Calu3 (cell line): ENCODE measurements at regions not wholly inside any gene's neighbourhood (a gene's known extent, or its start where the extent isn't known, plus 50 kb on each side); places are given as distances from the start of the nearest gene placed in this dataset.

Experiments used
- BruUV-seq: library from RNA; stranded (reverse); fragments of 400-500 nt; replicated peaks from 2 replicates; lab custom pipeline; 2021; lab: Mats Ljungman, UMichigan
- CTCF ChIA-PET: fragments of 300-600 bp; sonication (Branson Sonifier 250); formaldehyde crosslinking; loops from one replicate; lab custom pipeline; 2022; ENCODE audit warnings: antibody characterized with exemption; lab: Charles Lee
- DNase-seq: peaks from one replicate; pipeline ENCODE4 v3.0.0; 2022
- H3K27ac Mint-ChIP-seq: one replicate; pipeline ENCODE4 v1.8.0; 2022; ENCODE audit warnings: mixed read lengths; ENCODE audit not compliant: unreplicated experiment
- H3K27me3 Mint-ChIP-seq: one replicate; pipeline ENCODE4 v1.8.0; 2022; ENCODE audit warnings: mixed read lengths; ENCODE audit not compliant: unreplicated experiment
- H3K36me3 Mint-ChIP-seq: one replicate; pipeline ENCODE4 v1.8.0; 2022; ENCODE audit warnings: mild to moderate bottlenecking, moderate library complexity, mixed read lengths; ENCODE audit not compliant: insufficient read depth, unreplicated experiment
- H3K4me1 Mint-ChIP-seq: one replicate; pipeline ENCODE4 v1.8.0; 2022; ENCODE audit warnings: mild to moderate bottlenecking, low read depth, mixed read lengths; ENCODE audit not compliant: unreplicated experiment
- H3K4me3 Mint-ChIP-seq: one replicate; pipeline ENCODE4 v1.8.0; 2022; ENCODE audit warnings: mild to moderate bottlenecking, low read depth, moderate library complexity, mixed read lengths; ENCODE audit not compliant: unreplicated experiment
- H3K9me3 Mint-ChIP-seq: one replicate; pipeline ENCODE4 v1.8.0; 2022; ENCODE audit warnings: low read depth, mixed read lengths; ENCODE audit not compliant: unreplicated experiment
- CTCF ChIP-seq: fragments of 200-600 bp; IDR thresholded peaks from one replicate; pipeline ENCODE4 v1.8.0; 2022; ENCODE audit warnings: antibody characterized with exemption; ENCODE audit not compliant: unreplicated experiment
- intact Hi-C: fragments of 100-400 bp; cut with micrococcal nuclease; formaldehyde crosslinking; loops from one replicate; pipeline ENCODE4 v1.10.0; 2022; ENCODE audit not compliant: unreplicated experiment

- intact Hi-C loops, result no loop called here
- no peaks in the 10 kb centered on the region for H3K9me3 Mint-ChIP-seq
- no peak for TF ChIP-seq CTCF
- no peak for DNase-seq
- no TSS peak for BruUV-seq
- H3K4me3 Mint-ChIP-seq, result no peak overlapping the region
- peaks cover 36% of the 10 kb centered on the region for H3K27me3 Mint-ChIP-seq
- H3K27ac Mint-ChIP-seq, result no peak overlapping the region
- H3K4me1 Mint-ChIP-seq, result no peaks in the 10 kb centered on the region
- no peaks in the 10 kb centered on the region for H3K36me3 Mint-ChIP-seq
- CTCF ChIA-PET, result no interaction called here
Observed at GRCh38 chr6:40892223-40892622, 146.8 kb downstream of the UNC5CL start.

GRCh38 chr6:40891686-40892085 is 147.3 kb downstream of the UNC5CL start:
- no peak for DNase-seq
- no peak for TF ChIP-seq CTCF
- Mint-ChIP-seq H3K9me3 (no peaks in the 10 kb centered on the region), H3K27ac (no peak overlapping the region), H3K36me3 (no peaks in the 10 kb centered on the region), H3K27me3 (peaks cover 40% of the 10 kb centered on the region), H3K4me1 (no peaks in the 10 kb centered on the region), H3K4me3 (no peak overlapping the region)
- intact Hi-C loops, result no loop called here
- BruUV-seq, result no TSS peak
- CTCF ChIA-PET, result interaction anchor here (0.6 kb wide), 1 partner anchor 145 kb away, joined by 4 read pairs; no protein-coding TSS in a partner anchor

- peaks cover 46% of the 10 kb centered on the region for H3K27me3 Mint-ChIP-seq
- H3K9me3 Mint-ChIP-seq, result no peaks in the 10 kb centered on the region
- TF ChIP-seq CTCF, result no peak
- no peaks in the 10 kb centered on the region for H3K4me1 Mint-ChIP-seq
- no peak overlapping the region for H3K27ac Mint-ChIP-seq
- H3K4me3 Mint-ChIP-seq, result no peak overlapping the region
- no peak for DNase-seq
- BruUV-seq, result no TSS peak
- intact Hi-C loops, result no loop called here
- CTCF ChIA-PET, result interaction anchor here (0.6 kb wide), 1 partner anchor 145 kb away, joined by 4 read pairs; no protein-coding TSS in a partner anchor
- no peaks in the 10 kb centered on the region for H3K36me3 Mint-ChIP-seq
Observed at GRCh38 chr6:40891131-40891530, 147.9 kb downstream of the UNC5CL start.

GRCh38 chr6:40889137-40889832 is 149.7 kb downstream of the UNC5CL start:
- no peak for DNase-seq
- no TSS peak for BruUV-seq
- Mint-ChIP-seq H3K36me3 (no peaks in the 10 kb centered on the region), H3K27ac (no peak overlapping the region), H3K27me3 (peaks cover 52% of the 10 kb centered on the region), H3K9me3 (no peaks in the 10 kb centered on the region), H3K4me1 (peaks cover 10% of the 10 kb centered on the region), H3K4me3 (no peak overlapping the region)
- intact Hi-C loops, result no loop called here
- TF ChIP-seq CTCF, result no peak
- CTCF ChIA-PET, result no interaction called here
